Islet of Langerhans (tissue), 1 donor: ENCODE measurements at regions not wholly inside any gene's neighbourhood (a gene's known extent, or its start where the extent isn't known, plus 50 kb on each side); places are given as distances from the start of the nearest gene placed in this dataset.
A peak's percentile ranks its signal among the peaks of the same experiment; 100 is the strongest.
"Not testable (repeated sequence)": the region's sequence is repeated elsewhere in the genome, so short reads cannot be mapped to it uniquely, and the experiment has no call there.

ENCODE experiments used
- FAIRE-seq: peaks from one replicate; lab custom pipeline; 2011; peaks lifted over from hg19 to GRCh38; lab: Jason Lieb, UNC

DNA sequence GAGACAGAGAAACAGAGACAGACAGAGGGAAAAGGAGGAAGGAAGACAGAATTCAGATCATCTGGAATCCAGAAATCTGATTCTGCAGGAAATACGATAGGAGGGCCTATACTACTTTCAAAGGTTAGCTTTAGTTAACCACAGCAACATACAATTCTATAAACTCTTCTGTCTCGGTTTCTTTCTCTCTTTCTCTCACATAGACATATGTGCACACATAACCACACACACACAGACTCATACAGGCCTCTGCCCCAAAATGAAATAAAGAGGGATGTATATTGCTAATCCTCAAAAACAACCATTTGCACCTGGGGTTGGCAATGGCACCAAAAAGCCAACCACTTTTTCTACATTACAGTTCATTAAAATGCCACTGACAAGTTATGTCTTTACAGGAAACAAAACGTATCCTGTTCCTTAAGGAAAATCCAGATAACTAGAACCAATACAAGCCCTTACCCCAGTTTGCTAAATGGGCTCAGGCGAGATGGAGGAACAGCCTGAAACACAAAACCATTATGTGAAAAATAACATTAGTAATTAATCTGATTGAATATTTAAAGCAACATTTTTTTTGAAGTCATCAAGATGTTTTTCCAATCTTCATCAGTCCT is 372.3 kb upstream of the CCNH start:
- FAIRE-seq = no peak

DNA sequence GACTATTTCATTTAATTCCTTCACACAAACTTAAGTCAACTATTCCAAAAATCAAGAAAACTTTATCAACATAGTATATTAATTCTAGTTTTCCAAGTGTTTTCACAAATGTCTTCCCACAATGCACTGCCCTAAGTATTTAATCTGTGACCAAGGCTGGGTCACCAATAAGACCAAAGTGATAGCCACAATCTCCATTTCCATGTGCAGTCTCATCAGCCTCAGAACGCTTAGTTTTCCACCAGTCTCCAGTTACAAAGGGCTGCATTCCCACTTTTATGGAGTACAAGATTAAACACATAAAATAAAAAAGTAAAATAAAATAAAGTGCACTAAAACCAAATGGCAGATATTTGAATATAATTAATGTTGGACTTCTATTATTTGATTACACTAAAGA is 371.6 kb upstream of the CCNH start:
- FAIRE-seq = no peak

DNA sequence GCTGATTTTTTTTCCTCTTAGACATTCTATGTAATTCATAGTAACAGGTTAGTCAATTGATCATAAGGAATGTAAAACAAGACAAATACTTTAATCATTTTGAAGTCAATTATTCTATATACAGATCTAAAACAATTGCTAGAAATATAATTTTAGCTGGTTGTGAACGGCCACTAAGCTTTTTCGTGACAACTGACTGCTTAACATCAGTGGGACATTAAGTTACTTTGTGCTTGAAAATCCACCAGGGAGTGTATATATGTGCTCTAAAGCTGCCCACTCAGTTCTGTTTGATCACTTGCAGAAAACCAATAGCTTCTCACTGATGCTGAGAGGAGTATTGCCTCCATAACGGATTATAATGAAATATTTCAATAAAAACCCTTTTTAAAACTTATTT is 370.2 kb upstream of the CCNH start:
- FAIRE-seq = no peak

DNA sequence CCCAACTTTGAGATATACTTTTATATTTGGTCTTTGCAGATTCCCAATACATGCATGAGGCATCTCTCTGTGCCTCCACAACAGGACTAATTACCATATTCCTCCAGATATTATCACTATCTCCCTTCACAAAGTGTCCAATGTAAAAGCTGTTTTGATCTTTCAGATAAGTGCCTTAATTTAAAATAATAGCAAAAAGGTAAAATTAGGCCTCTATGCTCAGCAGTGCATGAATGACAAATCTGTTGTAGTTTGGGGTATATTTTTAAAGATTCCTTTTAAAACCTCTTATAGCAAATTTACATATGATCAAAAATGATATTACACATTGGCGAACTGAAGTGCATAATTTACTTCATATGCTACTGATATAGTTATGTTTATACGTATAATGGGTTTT is 369.2 kb upstream of the CCNH start:
- no peak for FAIRE-seq

DNA sequence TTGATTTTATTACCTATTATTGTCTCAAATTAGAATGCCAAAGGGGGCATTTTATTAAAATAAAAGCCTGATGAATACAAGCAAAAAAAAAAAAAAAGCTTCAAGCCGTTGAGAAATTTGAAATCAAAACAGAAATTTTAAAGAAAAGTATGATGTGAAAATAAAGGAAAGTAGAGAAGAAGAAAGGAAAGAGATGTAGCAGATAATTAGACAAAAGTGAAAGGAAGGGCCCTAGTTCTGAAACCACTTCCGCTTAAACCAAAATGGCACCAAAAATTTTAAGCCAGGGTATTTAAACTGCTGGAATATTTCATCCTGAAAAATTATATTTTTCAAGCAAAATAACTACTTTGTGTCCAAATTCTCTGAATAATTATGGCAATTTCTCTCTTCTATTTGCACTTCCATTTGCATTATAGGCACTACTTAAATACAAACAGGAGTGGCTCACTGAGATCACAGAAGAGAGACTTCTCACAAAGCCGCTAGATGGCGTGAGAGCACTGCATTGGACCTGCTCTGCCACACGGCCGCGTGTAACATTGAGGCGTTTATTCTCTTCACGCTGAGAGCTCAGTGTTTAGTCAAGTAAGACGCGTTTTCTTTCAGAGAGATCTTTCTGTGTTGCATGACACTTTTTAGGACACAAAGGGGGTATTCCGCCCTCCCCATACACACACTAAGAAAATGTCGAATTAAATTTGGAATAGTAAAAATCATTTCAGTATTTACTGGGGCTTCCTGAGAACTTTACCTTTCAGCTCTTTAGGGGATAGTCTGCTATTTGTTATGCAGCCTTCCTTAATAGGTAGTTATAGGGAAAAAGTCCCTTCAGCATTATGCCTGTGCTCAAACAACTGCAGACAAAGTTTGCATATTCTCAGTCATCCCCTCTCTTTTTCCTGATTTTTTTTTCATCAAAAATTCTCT is 368.4 kb upstream of the CCNH start:
- FAIRE-seq = peak; percentile 89

DNA sequence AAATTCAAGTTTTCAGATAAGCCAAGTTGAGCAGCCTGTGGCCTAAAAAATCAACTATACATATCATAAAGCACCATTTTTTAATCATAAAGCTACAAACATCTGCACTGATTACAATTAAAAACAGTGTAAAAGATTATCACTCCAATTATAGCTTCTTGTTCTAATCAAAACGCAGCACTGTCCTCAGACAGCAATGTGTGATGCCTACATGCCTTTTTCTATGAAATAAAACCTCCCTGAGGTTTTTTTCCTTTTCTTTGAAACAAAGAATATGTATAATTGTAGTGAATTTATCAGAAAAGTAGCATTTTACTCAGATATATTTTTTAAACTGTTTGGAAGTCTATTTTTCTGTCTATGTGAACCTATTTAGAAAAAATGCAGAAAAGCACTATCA is 366.1 kb upstream of the CCNH start:
- no peak for FAIRE-seq

DNA sequence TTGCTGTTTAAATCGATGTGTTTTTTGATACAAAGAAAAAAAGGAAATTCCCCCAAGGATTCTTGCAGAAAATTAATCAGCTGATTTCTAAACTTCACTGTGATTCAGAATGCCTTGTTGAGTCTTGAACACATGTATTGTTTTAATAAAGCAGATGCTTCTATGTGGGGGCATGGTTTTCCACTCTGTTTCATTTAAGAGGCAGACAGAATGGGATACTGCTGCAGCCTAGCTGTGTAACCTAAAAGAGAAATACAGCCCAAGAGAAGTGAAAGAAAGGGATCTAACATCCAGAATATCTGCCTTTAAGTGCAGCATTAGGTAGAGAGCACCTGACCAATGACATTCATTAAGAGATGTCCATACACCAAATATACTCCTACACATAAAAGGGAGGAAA is 365.1 kb upstream of the CCNH start:
- no peak for FAIRE-seq

DNA sequence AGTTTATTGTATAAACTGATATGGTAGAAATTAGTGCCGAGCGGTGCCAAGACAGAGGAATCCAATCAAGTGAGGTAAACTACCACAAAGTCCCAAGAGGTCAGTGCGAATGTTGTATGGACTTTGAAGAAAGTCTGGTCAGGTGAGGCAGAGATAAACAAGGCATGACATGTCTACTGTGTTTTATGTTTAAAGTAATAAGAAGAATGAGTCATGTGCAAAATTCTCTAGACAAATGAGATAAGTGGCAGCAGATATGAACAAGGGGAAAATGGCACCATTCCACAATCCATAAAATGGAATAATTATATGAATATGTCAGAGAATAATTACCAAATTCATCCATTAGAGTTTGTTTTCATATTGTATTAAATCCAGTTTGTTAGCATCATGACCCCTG is 364.1 kb upstream of the CCNH start:
- no peak for FAIRE-seq

DNA sequence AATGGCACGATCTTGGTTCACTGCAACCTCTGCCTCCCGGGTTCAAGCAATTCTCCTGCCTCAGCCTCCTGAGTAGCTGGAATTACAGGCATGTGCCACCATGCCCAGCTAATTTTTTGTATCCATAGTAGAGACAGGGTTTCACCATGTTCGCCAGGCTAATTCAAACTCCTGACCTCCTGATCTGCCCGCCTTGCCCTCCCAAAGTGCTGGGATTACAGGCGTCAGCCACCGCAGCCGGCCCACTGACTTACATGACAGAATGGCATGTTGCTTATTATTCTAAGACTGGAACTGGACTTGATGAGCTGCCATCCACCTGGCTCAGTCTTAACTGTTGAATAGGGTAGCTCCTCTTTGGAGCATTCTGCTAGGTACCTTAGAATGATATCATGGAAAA is 363.6 kb upstream of the CCNH start:
- not testable (repeated sequence) for FAIRE-seq

DNA sequence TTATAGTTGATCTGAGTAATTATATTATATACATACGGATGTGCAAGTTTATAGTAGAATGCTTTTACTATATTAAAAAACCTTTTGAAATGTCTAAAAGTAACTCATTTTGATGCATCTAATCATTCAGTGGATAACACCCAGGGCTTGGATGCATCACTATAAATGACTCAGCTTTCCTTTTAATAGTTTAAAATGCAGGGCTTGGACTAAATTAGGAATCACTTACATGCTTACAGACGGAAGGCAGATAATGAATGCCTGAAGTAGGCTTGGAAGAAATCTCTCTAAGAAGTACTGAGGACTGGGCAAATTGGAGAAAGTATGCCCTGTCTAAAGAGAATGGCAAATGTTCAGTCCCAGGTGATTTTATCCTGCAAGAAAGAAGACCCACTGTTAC is 362.5 kb upstream of the CCNH start:
- FAIRE-seq = no peak

DNA sequence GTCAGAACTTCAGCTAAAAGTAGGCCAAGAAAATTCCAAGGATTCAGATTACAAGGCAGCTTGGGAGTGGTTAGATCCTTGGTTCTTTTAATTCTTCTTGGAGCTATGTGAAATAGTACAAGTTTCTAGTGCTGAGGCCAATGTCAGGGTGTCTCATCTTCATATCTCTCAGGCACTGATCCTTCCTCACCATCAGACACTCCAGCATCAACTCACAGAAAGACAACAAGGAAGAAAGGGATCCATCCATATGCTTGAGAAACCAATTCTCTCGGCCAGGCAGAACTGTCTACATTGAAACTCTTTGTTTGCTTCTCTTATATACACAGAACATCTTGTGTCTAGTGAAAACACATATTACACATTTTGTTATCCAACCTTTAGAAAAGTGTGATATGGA is 362.1 kb upstream of the CCNH start:
- no peak for FAIRE-seq

DNA sequence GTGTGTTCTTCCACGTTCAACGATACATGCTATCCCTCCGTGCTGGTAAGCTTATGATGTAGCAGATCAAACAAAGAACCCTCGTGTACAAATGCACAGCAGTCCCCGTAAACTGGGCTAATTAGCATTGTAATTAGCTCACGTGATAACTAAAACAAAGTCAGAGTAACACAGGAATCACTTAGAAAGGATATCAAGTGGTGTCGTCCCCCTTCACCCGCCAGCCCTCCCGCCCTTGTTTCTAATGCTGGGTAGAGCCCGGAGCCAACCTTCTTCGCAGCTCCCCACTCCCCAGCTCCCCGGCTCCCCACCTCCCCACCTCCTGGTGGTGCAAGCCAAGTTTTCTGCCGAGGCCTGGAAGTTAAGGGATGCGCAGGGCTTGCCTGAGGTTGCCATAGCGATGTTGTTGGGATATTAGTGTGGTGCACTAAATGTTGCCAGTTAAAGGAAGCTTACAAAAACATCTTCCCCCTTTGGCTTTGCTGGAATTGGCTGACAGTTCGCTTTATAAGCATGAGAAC is 357.9 kb upstream of the CCNH start:
- no peak for FAIRE-seq

DNA sequence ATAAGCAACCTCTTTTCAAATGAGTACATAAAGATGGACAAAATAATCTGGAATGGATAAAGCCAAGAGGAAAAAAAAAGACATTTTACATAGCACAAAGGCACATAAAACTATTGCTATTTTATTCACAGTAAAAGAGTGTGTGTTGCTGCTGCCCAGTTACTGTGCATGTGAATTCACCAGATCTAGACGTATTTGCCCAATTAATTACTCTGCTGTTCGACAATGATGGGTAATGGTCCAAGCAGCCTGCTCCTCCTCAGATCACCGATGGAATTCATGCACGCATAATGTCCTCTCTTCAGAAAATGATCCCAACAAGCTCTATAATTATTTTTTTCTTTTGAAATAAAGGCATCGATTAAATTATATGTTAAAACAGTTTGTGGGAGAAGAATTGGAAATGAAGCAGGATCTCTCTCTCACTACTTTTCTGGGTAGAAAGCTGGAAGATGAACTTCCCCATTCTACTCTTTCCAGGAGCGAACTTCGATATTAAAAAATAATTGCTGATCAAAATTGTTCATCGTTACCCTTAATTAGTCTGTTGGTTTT is 357.4 kb upstream of the CCNH start:
- no peak for FAIRE-seq

DNA sequence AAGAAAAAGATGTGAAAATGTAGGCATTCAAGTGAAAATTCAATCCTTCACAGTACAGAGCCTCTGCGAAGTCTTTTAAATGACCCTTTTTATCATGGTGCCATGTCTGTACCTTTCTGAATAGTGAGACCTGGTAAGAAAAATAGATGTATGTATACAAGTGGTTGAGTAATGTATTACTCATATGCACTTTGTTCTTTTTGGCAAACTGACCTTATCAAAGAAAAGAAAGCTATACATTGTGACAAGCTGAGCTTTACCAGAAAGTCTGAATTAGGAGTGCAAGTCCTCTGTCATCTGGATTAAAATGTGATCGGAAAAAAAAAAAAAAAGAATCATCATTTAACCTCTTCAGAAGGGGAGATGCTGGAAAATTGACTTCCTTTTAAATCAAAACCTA is 356.4 kb upstream of the CCNH start:
- FAIRE-seq = no peak

DNA sequence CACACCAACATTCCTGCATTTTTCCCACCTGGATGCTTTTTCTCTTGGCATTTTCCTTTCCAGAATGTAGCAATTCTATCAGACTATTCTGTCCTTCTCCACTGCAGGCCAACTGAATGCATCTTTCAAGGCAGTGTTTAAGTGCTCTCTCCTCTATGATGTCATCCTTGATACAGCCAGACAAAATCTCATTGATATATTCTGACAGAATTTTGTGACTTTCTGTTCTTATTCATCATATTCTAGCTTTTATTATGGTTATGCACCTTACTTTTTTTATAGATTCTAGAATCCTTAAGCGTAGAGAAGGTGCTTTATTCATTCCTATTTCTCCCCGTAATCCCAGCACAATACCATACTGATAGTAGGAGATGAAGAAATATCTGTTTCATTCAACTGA is 355.5 kb upstream of the CCNH start:
- FAIRE-seq = no peak

DNA sequence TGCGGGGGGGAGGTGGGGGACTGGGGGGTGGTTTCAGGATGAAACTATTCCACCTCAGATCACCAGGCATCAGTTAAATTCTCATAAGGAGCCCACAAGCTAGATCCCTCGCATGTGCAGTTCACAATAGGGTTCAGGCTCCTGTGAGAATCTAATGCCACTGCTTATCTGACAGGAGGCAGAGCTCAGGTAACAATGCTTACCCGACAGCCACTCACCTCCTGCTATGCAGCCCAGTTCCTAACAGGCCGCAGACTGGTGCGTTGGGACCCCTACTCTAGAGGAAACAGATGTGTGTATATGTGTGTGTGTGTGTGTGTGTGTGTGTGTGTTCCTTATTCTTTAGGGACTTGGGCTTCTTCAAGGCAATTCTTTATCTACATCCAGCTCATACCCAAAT is 352.3 kb upstream of the CCNH start:
- FAIRE-seq = no peak

DNA sequence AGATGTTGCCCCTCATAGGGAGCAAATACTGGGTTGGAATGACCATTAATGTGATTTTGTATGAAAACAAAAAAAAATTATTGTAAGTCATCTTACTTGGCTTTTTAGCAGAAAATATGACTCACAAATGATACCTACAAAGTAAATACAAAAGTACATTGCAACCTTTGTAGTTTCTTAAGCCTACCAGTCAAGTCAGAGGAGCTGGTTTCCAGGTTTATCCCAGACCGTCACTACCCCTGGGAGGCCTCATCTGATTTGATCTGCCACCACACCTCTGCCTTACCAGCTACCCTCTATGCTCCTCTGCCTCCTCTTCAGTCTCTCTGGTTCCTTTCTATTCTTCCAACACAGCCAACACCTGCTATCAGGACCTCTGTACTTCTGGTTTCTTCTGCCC is 349.9 kb upstream of the CCNH start:
- FAIRE-seq = no peak

DNA sequence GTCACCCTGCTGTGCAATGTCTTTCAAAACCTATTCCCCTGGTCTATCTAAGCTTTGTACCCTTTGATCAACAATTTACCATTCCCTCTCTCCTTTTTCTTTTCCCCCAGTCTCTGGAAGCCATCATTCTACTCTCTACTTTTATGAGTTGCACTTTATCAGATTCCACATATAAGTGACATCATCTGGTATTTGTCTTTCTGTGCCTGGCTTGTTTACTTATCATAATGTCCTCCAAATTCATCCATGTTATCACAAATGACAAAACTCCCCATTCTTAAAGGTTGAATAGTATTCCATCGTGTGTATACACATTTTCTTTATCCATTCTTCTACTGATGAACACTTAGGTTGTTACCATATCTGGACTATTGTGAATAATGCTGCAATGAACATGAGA is 344.2 kb upstream of the CCNH start:
- no peak for FAIRE-seq

DNA sequence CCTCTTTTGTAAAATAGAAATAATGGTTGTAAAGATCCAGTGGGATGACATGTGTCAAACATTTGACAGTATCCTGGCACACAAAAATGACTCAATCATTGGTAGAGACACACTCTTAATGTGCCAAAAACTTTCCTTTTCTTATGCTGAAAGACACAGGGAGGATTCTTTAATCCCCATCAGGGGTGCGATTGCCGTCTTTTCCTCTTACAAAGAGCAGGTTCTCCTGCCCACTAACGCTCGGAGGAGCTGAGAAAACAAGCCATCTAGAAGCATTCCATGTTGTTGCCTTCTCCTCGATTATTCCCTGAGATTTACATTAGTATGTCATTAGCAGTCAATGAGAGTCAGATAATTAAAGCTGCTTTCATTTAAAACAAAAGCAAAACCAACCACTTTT is 342.6 kb upstream of the CCNH start:
- FAIRE-seq = no peak

DNA sequence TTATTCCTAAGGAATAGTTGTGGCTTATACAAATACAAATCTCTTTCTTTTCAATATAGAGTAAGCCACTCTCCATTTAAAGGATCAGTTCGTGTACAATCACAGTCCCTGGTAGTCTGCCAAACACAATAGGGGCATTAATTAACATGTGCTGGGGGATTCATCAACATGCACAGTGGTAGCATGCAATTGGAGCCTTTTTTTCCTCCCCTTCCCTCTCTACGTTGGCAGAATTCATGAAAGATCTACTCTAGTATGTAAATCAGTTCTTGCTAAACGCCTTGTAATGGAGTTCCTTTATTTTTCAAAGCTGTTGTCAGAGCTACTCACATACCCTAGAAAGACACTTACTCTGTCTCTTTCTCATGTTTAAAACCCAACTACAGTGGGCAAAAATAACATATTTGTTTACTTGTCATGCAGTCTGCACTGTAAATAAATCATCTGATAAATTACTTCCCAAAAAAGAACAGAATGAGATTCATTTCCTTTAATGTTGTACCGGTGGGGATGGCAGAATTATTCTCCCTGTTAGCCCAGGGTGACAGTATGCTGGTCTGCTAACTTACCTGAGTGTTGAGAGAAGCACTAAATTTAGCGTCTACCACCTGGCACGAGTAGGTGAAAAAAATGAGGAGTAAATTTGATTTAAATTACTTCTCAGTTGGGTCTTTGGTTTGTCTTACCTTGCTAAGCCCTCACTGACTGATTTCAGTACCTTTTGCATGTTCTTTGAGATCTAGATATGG is 341.5 kb upstream of the CCNH start:
- no peak for FAIRE-seq

DNA sequence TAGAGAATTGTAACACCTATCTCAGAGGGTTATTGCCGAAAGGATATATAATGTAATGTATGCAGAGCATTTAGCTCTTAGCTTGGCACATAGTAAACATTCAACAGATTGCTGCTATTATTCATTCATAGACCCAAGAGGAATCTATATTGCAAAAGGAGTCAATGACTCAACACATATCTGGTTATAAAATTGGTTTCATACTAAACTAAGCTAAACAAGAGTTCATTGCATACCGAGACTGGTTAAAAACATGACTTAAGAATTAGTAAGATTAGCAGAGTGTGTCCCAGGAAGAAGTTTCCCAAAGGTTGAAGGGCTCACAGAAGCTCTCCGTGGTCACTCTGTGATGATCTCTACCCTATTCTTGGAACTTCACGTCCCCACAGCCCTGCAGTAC is 339.6 kb upstream of the CCNH start:
- no peak for FAIRE-seq

DNA sequence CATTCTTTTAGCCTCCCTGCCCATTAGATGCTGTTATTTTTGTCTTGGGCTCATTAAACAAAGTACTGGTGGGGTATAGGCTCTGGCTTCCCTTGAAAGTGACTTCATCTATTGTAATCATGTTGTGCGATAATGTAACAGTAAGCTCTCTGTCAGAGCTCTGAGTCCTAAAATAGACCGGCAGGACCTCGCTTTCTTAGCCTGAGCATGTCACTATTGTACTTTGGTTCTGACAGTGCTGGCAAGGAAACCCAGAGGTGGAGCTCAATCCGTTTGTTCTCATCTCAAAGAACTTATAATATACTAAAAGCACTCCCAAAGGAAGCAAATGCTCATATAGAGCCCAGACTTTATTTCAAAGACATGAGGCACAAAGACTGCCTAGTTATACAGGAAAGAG is 339.1 kb upstream of the CCNH start:
- no peak for FAIRE-seq

DNA sequence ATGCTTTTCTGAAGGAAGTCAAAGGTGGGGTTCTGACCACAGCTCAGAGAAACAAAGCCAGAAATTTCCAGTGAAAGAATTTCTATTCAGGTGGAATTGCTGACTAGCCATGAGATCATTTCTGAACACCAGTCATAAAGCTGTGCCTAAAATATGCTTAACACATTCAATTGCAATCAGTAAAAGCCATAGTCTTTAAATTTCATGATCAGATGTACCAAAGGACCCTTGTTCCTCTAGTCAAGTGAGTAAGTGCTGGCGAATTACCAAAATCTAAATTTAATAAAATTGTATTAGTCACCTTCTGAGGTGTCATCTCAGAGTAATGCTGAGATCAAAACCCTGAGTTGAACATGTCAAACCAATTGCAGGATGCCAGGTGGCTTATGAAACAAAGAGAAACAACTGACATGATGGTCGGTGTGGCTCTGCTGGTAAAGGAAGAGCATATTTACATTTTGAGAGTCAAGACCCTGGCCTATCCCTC is 334.2 kb upstream of the CCNH start:
- FAIRE-seq = no peak
